HG02943 (cell line): ENCODE measurements at regions not wholly inside any gene's neighbourhood (a gene's known extent, or its start where the extent isn't known, plus 50 kb on each side); places are given as distances from the start of the nearest gene placed in this dataset.

ENCODE experiments used
- ATAC-seq: cut with Tn5 transposase; IDR thresholded peaks from one replicate; pipeline ENCODE4 v1.9.1; 2021; ENCODE audit warnings: mild to moderate bottlenecking, low read depth, moderate library complexity; ENCODE audit not compliant: unreplicated experiment

DNA sequence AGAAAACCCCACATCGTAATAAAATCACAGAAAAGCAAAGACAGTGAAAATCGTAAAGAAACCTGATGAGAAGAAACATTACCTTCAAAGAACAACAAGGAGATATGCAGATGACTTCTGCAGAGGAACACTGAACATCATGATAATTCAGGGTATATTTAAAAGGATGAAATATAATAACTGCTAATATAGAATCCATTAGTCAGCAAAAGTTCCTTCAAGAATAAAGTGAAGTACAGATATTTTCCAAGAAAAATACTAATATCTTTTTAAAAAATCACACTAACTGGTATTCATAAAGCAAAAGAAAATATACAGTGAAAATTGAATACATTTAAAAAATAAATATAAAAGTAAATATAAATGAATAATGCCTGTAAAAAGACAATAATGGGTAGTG lies 176.3 kb upstream of the VEGFC start:
- ATAC-seq = no peak

GRCh38 chr4:176970853-176971252 lies 178.1 kb upstream of the VEGFC start:
- no peak for ATAC-seq

GRCh38 chr4:176971576-176972115 lies 178.9 kb upstream of the VEGFC start:
- ATAC-seq = no peak

DNA sequence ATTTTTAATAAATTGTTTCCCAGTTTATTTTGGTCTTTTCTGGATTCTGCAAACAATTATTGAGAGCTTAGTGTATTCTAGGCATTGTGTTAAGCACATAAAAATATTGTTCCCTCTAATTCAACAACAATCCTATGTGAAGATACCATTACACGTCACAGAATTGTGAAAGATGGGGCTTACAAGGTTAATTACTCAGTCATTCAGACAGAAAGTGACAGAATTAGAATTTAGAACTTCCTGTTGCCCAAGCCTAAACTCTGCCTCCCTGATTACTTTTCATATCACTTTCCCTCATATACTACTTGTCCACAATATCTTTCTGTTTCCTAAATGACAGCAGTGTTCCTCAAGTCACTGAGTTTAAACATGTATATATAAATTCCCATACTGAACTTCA lies 186.7 kb upstream of the VEGFC start:
- no peak for ATAC-seq

DNA sequence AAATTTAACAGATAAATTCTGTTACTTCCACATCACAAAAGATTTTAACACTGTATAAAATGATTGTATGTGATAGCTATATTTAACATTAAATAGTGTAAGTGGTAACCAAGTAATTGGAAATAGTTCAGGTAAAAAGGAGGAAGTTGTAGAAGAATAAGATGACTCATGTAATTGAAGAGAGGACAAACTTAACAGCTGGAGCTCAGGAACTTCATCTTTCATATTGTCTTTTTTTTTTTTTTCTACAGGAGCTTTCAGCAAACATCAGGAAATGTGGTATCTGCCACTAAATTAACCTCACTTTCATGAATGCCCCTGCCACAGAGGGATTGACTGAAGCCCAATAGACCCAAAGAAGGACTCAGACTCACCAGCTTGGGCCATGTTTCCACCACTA lies 188.4 kb upstream of the VEGFC start:
- no peak for ATAC-seq

DNA sequence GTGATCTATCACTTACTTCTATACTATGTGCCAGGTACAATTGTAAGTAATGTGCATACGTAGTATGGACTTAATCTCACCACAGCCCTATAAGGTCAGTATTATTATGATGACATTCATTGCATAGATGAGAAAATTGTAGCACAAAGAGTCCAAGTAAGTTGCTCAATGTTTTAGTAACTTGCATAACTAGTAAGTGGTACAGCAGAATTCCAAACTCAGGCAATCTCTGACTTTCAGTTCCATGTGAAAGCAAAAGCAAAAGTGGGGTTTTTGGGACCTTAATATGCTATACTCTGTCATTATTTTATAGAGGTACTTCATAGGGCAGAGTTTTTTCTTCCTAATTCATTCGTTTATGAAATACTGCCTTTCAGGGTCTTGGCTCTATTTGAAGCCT lies 188.8 kb upstream of the VEGFC start:
- no peak for ATAC-seq

GRCh38 chr4:176988226-176988625 lies 195.5 kb upstream of the VEGFC start:
- no peak for ATAC-seq

GRCh38 chr4:176989186-176989585 lies 196.5 kb upstream of the VEGFC start:
- no peak for ATAC-seq

GRCh38 chr4:176999935-177000543 lies 207.3 kb upstream of the VEGFC start:
- no peak for ATAC-seq

- ATAC-seq = no peak
These were observed 208.8 kb upstream of the VEGFC start for GRCh38 chr4:177001271-177002175.

GRCh38 chr4:177005674-177006230 lies 213.0 kb upstream of the VEGFC start:
- ATAC-seq = no peak

DNA sequence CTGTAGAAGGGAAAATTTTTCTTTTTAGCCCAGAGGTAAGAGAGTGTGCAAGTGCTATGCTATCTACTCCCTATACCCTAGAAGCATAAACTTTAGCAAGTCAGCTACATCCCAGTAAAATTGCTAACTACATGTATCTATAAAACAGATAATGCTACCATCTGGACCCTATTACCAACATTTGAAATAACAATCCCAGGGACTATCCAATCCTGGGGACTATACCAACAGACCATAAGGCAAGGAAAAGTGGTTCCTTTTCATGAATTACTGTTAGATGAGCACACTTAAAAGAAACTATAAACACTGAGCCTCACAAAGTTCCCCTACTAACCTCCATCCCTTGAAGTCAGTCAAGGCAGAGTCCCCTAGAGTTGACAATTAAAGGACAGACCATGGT lies 213.6 kb upstream of the VEGFC start:
- no peak for ATAC-seq

GRCh38 chr4:177008071-177008835 lies 215.5 kb upstream of the VEGFC start:
- ATAC-seq = no peak

- no peak for ATAC-seq
These were observed 216.2 kb upstream of the VEGFC start for GRCh38 chr4:177008836-177009501.

- ATAC-seq = no peak
These were observed 217.7 kb upstream of the VEGFC start for GRCh38 chr4:177010418-177010817.

DNA sequence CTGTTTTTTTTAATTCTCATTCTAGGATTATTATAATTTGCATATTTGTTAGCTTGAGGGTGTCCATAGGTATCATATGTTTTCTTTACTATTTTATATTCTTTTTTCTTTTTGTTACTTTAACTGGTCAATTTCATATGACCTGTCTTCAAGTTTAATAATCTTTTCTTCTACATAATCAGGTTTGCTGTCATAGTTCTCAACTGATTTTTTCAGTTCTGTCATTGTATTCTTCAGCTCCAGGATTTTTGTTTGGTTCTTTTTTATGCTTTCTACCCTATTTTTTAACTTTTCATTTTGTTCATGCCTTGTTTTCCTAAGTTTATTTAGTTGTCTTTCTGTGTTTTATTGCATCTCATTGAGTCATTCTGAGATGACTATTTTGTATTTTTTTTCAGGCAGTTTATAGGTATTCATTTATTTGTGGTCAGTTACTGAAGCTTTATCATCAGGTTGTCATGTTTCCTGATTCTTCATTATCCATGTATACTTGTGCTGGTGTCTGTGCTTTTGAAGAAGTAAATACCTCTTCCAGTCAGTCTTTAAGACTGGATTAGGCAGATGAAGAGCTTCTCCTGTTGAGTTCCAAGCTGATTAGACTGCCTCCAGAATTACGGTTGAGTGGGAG lies 220.3 kb upstream of the VEGFC start:
- ATAC-seq = no peak

GRCh38 chr4:177016541-177017141 lies 223.9 kb upstream of the VEGFC start:
- ATAC-seq = no peak

DNA sequence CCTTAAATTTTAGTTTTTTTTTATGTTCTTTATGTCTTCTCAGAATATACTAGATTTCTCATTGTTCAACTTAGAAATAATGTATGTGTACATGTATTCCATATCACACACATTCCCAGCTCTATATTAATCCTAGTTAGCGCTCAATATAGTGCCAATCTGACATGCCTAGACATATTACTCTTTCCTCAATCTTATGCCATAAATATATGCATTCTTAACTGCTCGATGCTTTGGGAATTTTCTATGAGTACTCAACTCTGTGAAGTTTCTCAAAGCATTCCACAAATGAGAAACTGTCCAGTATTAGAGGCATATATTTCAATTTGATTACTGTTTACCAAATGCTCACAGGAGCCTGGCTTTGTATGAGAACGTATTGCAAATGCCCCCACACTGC lies 231.2 kb upstream of the VEGFC start:
- no peak for ATAC-seq

DNA sequence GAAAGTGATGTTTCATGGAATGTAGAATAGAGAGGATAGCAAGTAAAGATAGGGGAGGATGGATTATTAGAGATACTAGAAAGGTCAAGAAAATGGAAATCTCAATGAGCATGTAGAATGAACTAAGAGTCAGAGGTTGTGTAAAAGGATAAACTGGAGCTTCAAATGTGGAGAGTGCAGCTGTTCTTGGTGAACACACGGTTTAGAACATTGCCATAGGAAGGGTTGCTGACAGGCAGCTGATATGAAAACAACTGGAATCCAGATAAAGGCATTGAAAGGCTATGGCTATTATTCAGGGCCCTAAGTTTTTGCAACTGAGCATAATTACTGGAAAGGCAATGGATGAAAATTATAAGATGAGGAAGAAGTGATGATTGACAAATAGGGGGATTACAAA lies 239.6 kb upstream of the VEGFC start:
- ATAC-seq = no peak
